Astrocyte of the cerebellum (primary cell): ENCODE measurements at regions not wholly inside any gene's neighbourhood (a gene's known extent, or its start where the extent isn't known, plus 50 kb on each side); places are given as distances from the start of the nearest gene placed in this dataset.

Experiments
- DNase-seq: peaks from one replicate; pipeline ENCODE4 v3.0.0-alpha.2; 2011; ENCODE audit warnings: low read depth
- H3K4me3 ChIP-seq: 2 replicates; pipeline ENCODE4 v1.5.1; 2011; ENCODE audit warnings: mild to moderate bottlenecking, low read depth, low read length, moderate library complexity
- CTCF ChIP-seq: IDR thresholded peaks from 2 replicates; pipeline ENCODE4 v1.5.1; 2012; ENCODE audit warnings: low read length, low read depth, moderate library complexity, mild to moderate bottlenecking; ENCODE audit errors: missing control alignments
- in situ Hi-C: cut with HindIII; loops from 2 replicates; pipeline ENCODE4 v1.10.0; 2017; ENCODE audit warnings: low sequenced_read_pairs

GRCh38 chr4:128388352-128388630 is 100.7 kb upstream of the PGRMC2 start:
- in situ Hi-C loops, result no loop called here
- no peak overlapping the region for H3K4me3 ChIP-seq
- no peak for TF ChIP-seq CTCF
- no peak for DNase-seq

GRCh38 chr4:128387600-128388351 is 100.2 kb upstream of the PGRMC2 start:
- no peak for TF ChIP-seq CTCF
- in situ Hi-C loops, result no loop called here
- no peak overlapping the region for H3K4me3 ChIP-seq
- no peak for DNase-seq

GRCh38 chr4:128386761-128387599 is 99.4 kb upstream of the PGRMC2 start:
- in situ Hi-C loops, result no loop called here
- no peak for TF ChIP-seq CTCF
- peak; percentile 98 for DNase-seq

GRCh38 chr4:128385683-128386304 is 98.2 kb upstream of the PGRMC2 start:
- in situ Hi-C loops, result no loop called here
- no peak for DNase-seq

More at GRCh38 chr4:128386761-128387599, 99.4 kb upstream of the PGRMC2 start:
- H3K4me3 ChIP-seq, result no peak overlapping the region

GRCh38 chr4:128384765-128385598 is 97.4 kb upstream of the PGRMC2 start:
- in situ Hi-C loops, result no loop called here
- TF ChIP-seq CTCF, result no peak
- no peak for DNase-seq
- H3K4me3 ChIP-seq, result no peak overlapping the region

More at GRCh38 chr4:128385683-128386304, 98.2 kb upstream of the PGRMC2 start:
- no peak for TF ChIP-seq CTCF
- no peak overlapping the region for H3K4me3 ChIP-seq

- in situ Hi-C loops, result no loop called here
- no peak for TF ChIP-seq CTCF
- no peak for DNase-seq
- no peak overlapping the region for H3K4me3 ChIP-seq
Observed at GRCh38 chr4:128384091-128384520, 96.5 kb upstream of the PGRMC2 start.
